Gastrocnemius medialis (tissue), 4 donors: ENCODE measurements at regions not wholly inside any gene's neighbourhood (a gene's known extent, or its start where the extent isn't known, plus 50 kb on each side); places are given as distances from the start of the nearest gene placed in this dataset.
A peak's percentile ranks its signal among the peaks of the same experiment; 100 is the strongest.

ENCODE experiments used
- ATAC-seq, 2 donors: fragments of 150-250 bp; one replicate each; pipeline ENCODE4 v1.9.1; 2016
- DNase-seq, 2 donors: peaks; one replicate each; pipeline ENCODE4 v3.0.0-alpha.2; 2019
- H3K27ac ChIP-seq, 4 donors: fragments of 200-600 bp; sonication (generic); 1 replicate in 1 of 4; 2 replicates in 3 of 4; pipeline ENCODE4 v1.5.1; 2016 to 2018; ENCODE audit warnings: mild to moderate bottlenecking in 2 of 4, moderate library complexity in 1 of 4
- H3K27me3 ChIP-seq, 3 donors: fragments of 200-600 bp; sonication (generic) in 2 of 3; 1 replicate in 1 of 3; 2 replicates in 2 of 3; pipeline versions ENCODE4 v1.5.1 to v1.6.0; 2016 to 2019; ENCODE audit warnings: mild to moderate bottlenecking in 1 of 3, moderate library complexity in 1 of 3
- H3K36me3 ChIP-seq, 2 donors: fragments of 200-600 bp; sonication (generic) in 1 of 2; one replicate each; pipeline ENCODE4 v1.5.1; 2017 to 2018
- H3K4me1 ChIP-seq, 2 donors: fragments of 200-600 bp; sonication (generic) in 1 of 2; one replicate each; pipeline ENCODE4 v1.5.1; 2016 to 2017; ENCODE audit warnings: mild to moderate bottlenecking in 2 of 2
- H3K4me3 ChIP-seq, 4 donors: fragments of 200-600 bp; sonication (generic) in 3 of 4; 1 replicate in 1 of 4; 2 replicates in 3 of 4; pipeline ENCODE4 v1.5.1; 2016 to 2019; ENCODE audit warnings: mild to moderate bottlenecking in 2 of 4
- H3K9me3 ChIP-seq, 3 donors: fragments of 200-600 bp; sonication (generic) in 2 of 3; 1 replicate in 1 of 3; 2 replicates in 2 of 3; pipeline ENCODE4 v1.5.1; 2016 to 2019
- CTCF ChIP-seq, 5 experiments: fragments of 450-650 bp in 3 of 5; fragments of 200-600 bp in 2 of 5; sonication (generic) in 2 of 5; IDR thresholded peaks in 4 of 5; conservative IDR thresholded peaks in 1 of 5; 1 replicate in 4 of 5; 2 replicates in 1 of 5; pipeline ENCODE4 v1.5.1; 2016 to 2019; ENCODE audit warnings: antibody characterized with exemption in 5 of 5, mild to moderate bottlenecking in 3 of 5, moderate library complexity in 3 of 5
- POLR2A ChIP-seq, 2 donors: fragments of 450-650 bp; IDR thresholded peaks; one replicate each; pipeline ENCODE4 v1.6.1; 2017; ENCODE audit warnings: antibody characterized with exemption in 2 of 2, mild to moderate bottlenecking in 2 of 2, moderate library complexity in 2 of 2
- in situ Hi-C, 4 donors: fragments of 200-750 bp; cut with MboI; loops; one replicate each; pipeline versions ENCODE4 v1.15.0 to v1.8.0; 2017; ENCODE audit warnings: low sequenced_read_pairs in 4 of 4
- intact Hi-C: fragments of 100-400 bp; cut with DNase I; formaldehyde crosslinking; loops from one replicate; pipeline ENCODE4 v1.15.1; 2023; ENCODE audit warnings: low total_unique reads

DNA sequence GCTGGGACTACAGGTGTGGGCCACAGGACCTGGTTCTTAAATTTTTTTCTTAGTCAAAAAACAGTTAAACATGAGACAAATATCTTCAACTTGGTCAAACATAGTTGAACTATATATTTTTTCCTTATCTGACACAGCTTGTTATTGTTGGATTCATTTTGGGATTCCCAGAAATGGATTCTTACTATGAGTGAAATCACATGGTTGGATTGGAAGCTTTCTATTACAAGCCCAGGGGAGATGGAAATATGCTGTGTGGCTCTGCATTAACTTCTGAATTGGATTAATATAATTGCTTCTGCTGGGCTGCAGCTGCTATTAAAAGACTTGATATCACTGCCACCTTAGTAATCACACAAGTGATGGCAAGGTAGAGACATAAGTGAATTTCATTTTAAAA, 126.4 kb upstream of the DUSP22 start:
- in situ Hi-C loops (no loop called here), intact Hi-C loops (no loop called here)
- no peak for ATAC-seq
- Histone ChIP-seq H3K27me3 (no peaks in the 10 kb centered on the region), H3K4me3 (no peak overlapping the region), H3K36me3 (no peaks in the 10 kb centered on the region), H3K27ac (no peak overlapping the region), H3K4me1 (no peaks in the 10 kb centered on the region), H3K9me3 (no peaks in the 10 kb centered on the region)
- no peak for DNase-seq
- TF ChIP-seq POLR2A (IDR thresholded peaks at IDR 0.05) (no peak), CTCF (IDR thresholded peaks at IDR 0.05 in 4 of 5, conservative IDR thresholded peaks at IDR 0.05 in 1 of 5) (no peak)

DNA sequence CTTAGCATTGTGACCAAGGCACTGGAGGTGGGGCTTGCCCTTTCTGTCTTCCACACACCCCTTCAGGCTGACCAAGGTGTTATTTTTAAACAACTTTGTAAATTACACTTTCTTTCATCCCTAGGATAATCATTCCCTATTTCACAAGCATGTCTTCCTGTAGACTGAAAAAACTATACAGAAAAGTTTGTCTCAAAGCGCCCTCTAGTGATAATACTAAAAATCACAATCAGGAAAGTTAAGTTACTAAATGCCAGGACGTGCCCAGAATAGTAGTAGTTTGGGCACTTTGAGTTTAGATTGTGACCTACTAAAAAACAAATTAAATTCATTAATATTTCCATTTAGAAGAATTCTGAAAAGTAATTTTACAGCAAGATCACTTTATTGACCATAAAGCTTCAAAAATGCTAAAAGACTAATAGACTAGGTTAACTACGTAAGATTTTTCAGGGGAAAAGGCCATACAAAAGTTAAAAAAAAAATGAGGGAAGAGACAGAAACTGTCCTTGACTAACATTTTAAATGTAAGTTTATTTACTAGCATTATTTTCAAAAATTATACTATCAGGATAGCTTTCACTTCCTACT, 123.3 kb upstream of the DUSP22 start:
- Histone ChIP-seq H3K27ac (no peak overlapping the region), H3K4me3 (no peak overlapping the region), H3K9me3 (no peaks in the 10 kb centered on the region), H3K27me3 (no peaks in the 10 kb centered on the region), H3K4me1 (no peaks in the 10 kb centered on the region), H3K36me3 (no peaks in the 10 kb centered on the region)
- DNase-seq, result no peak
- no peak for TF ChIP-seq POLR2A (IDR thresholded peaks at IDR 0.05)
- TF ChIP-seq CTCF (IDR thresholded peaks at IDR 0.05 in 4 of 5, conservative IDR thresholded peaks at IDR 0.05 in 1 of 5), result peak in 4 of 5 experiments; percentile 20 to 63 (median 40)
- in situ Hi-C loops (no loop called here), intact Hi-C loops (no loop called here)
- ATAC-seq, result no peak

DNA sequence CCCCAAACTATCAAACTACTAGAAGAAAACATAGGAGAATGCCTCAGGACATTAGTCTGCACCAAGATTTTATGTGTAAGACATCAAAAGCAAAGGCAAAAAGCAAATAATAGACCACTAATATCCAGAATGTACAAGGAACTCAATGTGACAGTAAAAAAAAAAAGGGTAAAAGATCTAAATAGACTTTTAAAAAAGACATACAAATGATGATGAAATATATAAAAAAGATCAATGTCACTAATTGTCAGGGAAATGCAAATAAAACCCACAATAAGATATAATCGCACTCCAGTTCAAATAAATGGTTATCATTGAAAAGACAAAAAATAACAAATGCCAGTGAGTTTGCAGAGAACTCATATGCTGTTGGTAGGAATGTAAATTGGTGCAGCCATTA, 118.3 kb upstream of the DUSP22 start:
- no peaks in the 10 kb centered on the region for H3K36me3 ChIP-seq
- no peaks in the 10 kb centered on the region for H3K27me3 ChIP-seq
- no peak overlapping the region for H3K27ac ChIP-seq
- no peak for DNase-seq
- H3K9me3 ChIP-seq, result no peaks in the 10 kb centered on the region
- no peaks in the 10 kb centered on the region for H3K4me1 ChIP-seq
- in situ Hi-C loops (no loop called here), intact Hi-C loops (no loop called here)
- no peak for ATAC-seq
- no peak for TF ChIP-seq CTCF (IDR thresholded peaks at IDR 0.05 in 4 of 5, conservative IDR thresholded peaks at IDR 0.05 in 1 of 5)
- TF ChIP-seq POLR2A (IDR thresholded peaks at IDR 0.05), result no peak
- H3K4me3 ChIP-seq, result no peak overlapping the region

- Histone ChIP-seq H3K36me3 (no peaks in the 10 kb centered on the region), H3K27me3 (no peaks in the 10 kb centered on the region), H3K9me3 (no peaks in the 10 kb centered on the region), H3K4me3 (no peak overlapping the region), H3K27ac (no peak overlapping the region), H3K4me1 (no peaks in the 10 kb centered on the region)
- in situ Hi-C loops, result no loop called here
- no peak for TF ChIP-seq POLR2A (IDR thresholded peaks at IDR 0.05)
- no peak for TF ChIP-seq CTCF (IDR thresholded peaks at IDR 0.05 in 4 of 5, conservative IDR thresholded peaks at IDR 0.05 in 1 of 5)
- ATAC-seq (no peak), DNase-seq (no peak)
- intact Hi-C loops, result no loop called here
Measured at GRCh38 chr6:175680-176079, 116.6 kb upstream of the DUSP22 start.

- no peaks in the 10 kb centered on the region for H3K27me3 ChIP-seq
- H3K4me3 ChIP-seq, result no peak overlapping the region
- no peaks in the 10 kb centered on the region for H3K4me1 ChIP-seq
- H3K9me3 ChIP-seq, result no peaks in the 10 kb centered on the region
- H3K27ac ChIP-seq, result no peak overlapping the region
- DNase-seq (no peak), ATAC-seq (no peak)
- in situ Hi-C loops, result no loop called here
- H3K36me3 ChIP-seq, result no peaks in the 10 kb centered on the region
- intact Hi-C loops, result no loop called here
- no peak for TF ChIP-seq POLR2A (IDR thresholded peaks at IDR 0.05)
- TF ChIP-seq CTCF (IDR thresholded peaks at IDR 0.05 in 4 of 5, conservative IDR thresholded peaks at IDR 0.05 in 1 of 5), result no peak
Measured at GRCh38 chr6:176766-177165, 115.5 kb upstream of the DUSP22 start.
